GM21423 (cell line): ENCODE measurements at regions not wholly inside any gene's neighbourhood (a gene's known extent, or its start where the extent isn't known, plus 50 kb on each side); places are given as distances from the start of the nearest gene placed in this dataset.

Experiments used
- ATAC-seq: cut with Tn5 transposase; IDR thresholded peaks from one replicate; pipeline ENCODE4 v1.9.1; 2021; ENCODE audit warnings: mild to moderate bottlenecking, moderate library complexity; ENCODE audit not compliant: unreplicated experiment

DNA sequence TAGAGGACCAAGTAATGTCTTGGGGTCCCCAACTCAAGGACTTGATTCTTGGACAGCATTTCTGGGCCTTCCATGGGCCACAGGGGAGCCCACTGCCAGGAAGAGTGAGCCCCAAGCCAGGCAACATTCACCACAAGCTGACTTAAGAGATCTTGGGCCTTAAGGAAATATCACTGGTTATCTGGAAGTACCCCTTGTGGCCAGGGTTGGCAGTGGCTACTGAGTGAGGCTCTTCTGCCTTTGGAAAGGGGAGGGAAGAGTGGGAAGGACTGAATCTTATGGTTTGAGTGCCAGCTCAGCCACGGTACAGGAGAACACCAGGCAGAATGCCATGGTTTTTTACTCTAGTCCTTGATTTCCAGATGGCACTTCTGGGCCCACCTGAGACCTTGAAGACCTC, 228.9 kb upstream of the RGS18 start:
- no peak for ATAC-seq

DNA sequence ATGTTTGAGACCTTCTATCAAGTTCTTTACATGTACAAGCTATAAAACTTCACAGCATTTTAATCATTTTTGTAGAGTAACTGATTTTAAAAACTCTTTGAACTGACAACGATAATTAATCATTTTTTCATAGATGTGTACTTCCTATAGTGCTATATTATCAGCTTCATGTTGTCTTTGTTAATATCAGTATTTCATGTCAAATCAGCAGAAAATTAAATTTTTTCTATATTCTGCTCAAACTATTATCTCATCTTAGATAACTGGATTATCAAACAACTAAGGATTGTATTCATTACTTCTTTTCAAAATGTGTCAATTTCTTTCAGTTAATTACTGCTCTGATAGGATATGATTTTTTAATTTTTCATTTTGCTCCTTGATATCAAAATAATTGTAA, 214.6 kb upstream of the RGS18 start:
- ATAC-seq = no peak

DNA sequence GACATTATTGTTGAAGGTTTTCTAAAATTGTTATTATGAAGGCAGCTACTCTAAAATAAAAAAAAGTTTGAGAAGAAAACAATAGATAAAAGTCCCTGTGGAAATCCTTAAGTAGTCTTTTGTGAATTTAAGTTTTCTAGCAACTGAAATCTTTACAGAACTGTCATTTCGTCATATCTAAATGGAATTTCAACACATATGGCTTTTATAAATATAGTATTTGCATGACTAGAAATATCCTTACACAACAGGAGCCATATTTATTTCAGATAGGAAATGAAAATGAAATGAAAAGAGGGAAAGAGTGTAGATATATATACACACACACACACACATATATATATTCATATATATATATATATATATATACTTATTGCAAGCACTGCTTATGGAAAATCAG, 204.7 kb upstream of the RGS18 start:
- ATAC-seq = no peak

DNA sequence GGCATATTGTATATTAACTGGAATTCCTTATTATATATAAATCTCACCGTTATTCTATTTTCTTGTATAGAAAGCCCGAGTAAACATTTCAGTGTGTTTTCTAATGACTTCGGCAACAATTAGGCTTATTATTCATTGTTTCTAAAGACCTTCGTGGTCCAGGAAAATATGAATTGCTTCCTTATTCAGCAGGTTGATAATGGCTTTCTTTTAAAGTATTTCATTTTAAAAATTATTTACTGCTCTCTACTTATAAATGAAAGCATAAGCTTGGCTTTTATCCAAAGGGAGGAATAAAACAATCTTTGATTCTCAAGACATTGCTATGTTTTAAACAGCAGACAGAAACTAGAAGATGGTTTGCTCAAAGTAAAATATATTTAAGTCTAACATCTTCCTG, 198.4 kb upstream of the RGS18 start:
- ATAC-seq = no peak

DNA sequence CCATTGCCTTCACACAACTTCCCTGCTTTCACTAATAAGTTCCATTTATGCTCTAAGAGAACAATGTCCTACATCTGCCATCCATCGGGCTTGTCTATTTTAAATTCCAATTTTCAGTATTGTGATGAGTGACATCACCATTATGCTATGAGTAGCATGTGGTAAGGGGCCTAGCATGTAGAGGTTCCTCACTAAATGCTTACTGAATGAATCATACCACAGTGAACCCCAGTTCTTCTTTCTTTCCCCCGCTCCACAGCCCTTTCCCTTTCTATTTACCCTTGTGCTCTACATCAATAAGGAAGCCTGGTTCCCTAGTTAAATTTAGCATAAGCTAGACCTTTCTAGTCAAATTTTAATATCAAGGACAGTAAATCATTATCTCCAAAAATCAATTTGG, 195.0 kb upstream of the RGS18 start:
- ATAC-seq = no peak

DNA sequence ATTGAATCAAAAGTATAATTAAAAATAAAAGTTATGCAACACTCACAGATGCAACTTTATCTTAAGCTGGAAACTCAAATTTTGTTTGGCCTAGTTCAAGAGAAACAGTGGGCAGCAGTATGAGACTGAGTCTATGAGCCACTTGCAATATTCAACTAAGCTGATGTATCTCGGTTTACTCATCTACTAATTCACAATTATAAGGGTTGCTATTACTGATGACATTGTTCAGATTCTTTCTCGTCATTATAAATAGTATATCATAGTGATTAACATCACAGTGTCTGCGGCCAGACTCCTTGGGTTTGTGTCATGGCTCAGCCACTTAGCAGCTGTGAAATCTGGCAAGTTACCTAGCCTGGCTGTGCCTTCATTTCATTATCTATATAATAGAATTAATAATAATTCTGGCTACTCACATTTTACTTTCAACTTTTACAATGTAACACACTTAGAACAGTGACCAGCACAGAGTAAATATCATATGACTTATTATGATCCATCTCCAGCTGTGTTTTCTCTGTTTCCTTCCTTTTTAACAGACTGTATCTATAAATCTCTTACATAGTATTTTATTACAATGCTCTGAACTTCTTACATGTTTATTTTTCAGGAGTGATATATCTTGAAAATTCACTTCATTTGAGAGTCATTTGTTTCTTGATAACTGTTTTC, 194.3 kb upstream of the RGS18 start:
- ATAC-seq = no peak

DNA sequence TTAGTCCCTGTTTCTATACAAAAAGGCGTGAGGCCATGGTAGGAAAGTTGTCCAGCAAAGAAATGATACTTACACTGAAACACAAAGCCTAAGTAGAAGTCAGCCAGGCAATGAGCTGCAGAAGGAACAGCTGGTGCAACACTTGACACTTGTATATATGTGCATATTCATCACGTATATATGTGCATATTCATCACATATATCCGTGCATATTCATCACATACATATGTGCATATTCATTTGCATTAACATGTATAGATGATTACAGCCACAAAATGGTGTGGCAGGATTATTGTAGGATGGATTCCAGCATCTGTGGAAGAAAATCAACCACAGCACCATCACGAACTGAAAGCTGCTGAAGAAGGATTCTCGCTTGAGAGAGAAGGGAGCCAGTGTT, 189.0 kb upstream of the RGS18 start:
- ATAC-seq = no peak

DNA sequence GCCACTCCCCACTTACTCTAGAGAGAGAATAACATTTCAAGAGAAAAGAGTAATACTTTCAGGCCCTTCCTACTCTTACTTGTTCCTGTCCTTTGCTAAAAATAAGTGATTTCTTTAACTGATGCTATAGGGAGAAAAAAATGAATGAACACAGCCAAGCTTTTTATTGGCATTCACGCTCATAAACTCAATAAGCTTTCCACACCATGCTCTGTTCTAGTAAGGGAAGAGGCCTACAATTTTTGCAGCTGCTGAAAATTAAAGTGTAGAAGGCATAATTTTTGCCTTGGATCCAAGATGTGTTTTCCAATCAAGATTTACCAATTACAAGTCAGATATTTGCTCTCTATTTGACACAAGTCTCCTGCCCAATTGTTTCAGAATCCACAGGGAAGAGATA, 188.1 kb upstream of the RGS18 start:
- ATAC-seq = no peak

DNA sequence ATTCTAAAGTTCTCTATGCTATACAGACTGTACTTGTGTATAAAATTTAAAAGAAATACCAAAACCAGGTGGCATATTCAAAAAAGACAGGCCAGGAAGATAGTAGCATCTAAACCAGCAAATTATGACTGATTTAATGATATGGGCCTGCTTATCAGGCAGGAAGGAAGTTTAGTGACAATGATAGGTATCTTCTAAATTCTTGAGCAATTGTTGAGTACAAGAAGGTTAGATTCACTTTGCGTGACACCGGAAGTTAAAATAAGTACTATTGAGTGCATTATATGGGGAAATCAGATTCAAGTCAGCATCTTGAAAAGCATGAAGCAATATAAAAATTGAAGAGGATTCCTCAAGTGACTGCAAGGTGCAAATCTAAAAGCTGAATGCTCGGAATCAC, 186.8 kb upstream of the RGS18 start:
- no peak for ATAC-seq

DNA sequence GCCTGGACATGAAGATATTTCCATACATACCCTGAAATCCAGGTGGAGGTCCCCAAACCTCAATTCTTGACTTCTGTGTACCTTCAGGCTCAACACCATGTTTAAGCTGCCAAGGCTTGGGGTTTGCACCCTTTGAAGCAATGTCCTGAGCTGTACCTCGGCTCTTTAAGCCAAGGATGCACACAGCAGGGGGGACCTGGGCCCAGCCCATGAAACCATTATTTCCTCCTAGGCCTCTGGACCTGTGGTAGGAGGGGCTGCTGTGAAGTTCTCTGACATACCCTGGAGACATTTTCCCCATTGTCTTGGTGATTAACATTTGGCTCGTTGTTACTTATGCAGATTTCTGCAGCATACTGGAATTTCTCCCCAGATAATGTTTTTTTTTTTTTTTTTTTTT, 184.3 kb upstream of the RGS18 start:
- no peak for ATAC-seq

DNA sequence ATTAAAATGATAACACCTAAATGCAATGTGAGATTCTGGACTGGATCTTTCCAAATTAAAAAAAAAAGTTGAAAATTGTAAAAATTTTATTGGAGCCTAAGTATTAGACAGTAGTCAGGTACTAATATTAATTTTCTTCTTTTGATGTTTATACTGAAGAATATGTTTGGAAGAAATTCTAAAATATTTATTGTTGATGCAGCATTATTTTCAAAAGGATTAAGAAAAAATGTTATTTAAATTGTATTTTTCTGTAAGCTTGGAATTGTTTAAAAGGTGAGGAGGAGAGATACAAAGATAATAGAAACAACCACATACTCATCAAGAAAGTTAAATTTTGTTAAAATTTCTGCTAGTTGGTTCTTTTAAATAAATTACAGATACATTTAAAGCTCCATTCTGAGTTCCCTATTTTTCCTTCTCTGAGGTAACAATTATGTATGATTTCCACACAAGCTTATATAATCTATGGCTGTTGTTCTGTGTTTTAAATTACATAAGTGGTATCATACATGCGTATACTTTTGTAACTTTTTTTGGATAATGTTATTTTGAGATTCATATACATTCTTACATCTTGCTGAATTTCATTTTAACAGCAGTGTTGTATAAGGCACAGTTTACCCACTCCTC, 180.3 kb upstream of the RGS18 start:
- no peak for ATAC-seq

DNA sequence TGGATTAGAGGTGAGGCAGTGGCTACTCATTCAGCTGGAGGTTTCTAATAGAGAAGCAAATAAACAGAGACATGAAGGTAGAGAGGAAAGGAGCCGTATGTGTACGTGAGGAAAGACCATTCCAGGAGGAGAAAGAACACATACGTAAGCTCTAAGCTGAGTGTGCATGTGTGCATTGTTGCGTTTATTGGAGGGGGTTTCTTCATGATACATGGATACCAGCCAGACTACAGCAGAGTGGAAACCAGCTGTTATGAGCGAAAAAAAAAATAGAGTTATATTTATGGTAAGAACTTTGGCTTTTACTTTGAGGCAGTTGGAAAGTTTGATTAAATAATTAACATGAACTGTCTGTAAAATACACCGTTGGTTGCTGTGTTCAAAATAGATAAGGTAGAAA, 173.4 kb upstream of the RGS18 start:
- no peak for ATAC-seq

DNA sequence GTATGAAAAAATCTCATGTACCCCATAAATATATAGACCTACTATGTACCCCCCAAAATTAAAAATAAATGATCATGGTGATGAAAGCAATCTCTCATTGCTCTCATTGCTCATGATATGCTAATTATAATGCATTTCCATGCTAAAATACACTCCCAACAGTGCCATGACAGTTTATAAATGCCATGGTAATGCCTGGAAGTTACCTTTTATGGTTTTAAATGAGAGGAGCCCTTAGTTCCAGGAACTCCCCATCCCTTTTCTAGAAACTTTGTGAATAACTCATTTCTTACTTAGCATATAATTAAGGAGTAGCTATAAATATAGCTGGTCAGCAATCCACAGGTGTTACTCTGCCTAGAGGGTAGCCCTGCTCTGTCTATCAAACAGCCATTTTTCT, 166.1 kb upstream of the RGS18 start:
- no peak for ATAC-seq

DNA sequence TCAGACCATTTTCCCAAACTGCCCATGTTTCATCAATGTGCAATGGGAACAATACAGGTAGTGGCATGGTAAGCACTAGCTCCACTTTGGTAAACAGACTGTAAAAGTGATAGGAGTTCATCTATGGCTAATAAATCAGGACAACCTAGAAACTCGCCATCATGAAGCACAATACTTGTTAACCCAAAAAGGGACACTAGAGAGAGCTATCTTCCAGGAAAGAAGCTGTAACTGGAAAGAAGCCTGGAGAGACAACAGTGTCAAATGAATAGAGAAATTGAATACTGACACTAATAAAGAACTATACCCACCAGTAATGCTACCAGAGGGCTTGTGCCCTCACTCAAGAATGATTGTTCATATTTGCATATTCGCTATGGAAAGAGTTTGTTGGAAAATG, 164.7 kb upstream of the RGS18 start:
- ATAC-seq = no peak

DNA sequence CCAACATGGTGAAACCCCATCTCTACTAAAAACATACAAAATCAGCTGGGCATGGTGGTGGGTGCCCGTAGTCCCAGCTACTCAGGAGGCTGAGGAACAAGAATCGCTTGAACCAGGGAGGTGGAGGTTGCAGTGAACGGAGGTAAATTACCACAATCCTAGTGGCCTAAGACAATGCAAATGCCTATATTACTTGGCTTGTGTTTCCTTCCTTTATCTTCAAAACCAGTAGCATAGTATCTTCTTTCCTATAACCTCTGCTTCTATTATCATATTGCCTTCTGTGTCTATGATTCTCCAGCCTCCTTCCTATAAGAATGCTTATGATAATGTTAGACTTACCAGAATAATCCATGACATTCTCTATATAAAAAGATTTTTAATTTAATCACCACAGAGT, 156.2 kb upstream of the RGS18 start:
- ATAC-seq = no peak

DNA sequence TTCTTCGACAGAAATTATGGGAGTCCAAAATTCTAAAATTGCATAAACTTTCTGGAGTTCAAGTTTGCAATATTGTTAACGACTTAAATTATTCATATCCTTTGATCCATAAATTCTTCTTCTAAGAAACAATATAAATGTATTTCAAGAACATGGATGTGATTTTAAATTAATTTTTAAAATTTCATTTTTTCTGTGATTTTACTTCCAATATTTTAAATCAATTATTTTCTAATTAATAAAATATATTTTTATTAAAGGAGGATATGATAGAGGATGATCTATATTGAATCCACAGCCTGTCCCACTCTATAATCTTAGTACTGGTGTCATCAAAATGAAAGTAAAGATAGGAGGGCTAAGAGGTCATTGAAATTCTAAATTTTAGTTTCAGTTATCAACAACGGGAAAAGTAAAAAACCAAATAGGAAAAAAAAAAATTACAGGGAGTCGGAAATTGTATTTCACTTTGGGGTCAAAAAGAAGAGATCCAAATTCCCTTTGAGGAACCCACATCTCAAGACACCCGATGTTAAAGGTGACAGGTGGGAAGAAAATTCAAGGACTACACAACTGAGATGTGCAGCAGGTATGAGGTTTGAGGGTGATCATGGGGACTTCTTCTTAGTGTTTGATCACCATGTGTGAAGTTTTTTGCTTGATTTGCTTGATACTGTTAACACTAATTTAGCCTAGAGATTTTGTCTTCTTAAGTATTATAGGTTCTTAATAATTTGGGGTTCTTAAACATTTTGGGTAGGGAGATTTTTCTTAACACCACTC, 154.8 kb upstream of the RGS18 start:
- ATAC-seq = no peak

DNA sequence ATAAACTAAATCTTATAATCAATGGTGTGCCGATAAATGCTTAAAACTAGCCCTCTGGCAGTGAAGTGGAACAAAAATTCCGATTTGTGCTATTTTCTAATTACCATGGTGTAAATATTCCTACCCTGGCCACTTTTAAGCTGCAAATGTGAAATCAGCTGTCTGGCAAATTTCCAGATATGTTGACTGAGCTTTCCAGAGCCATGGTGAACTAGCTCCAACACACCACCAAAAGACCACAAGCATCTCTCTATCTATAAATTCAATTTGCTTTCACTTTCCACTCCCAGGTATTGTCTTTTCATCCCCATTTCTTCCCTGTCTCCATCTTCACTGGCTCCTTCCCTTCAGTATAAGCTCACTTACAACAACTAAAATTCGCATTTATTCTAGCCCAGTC, 152.3 kb upstream of the RGS18 start:
- no peak for ATAC-seq

DNA sequence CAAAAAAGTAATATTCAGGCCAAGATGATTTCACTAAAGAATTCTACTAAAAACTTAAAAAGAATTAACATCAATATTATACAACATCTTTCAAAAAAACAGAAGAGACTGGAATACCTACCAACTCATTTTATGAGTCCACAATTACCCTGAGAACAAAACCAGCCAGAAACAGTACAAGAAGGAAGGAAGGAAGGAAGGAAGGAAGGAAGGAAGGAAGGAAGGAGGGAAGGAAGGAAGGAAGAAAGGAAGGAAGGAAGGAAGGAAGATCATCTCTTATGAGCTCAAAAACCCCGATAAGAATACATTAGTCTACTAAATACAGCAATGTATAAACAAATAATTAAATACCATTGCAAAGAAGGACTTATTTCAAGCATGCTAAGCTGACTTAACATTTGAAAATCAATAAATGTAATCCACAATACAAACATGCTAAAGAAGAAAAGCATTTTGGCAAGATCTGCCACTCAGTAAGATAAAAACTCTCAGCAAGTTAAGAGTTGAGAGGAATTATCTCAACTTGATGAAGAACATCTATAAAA, 149.9 kb upstream of the RGS18 start:
- ATAC-seq = no peak

DNA sequence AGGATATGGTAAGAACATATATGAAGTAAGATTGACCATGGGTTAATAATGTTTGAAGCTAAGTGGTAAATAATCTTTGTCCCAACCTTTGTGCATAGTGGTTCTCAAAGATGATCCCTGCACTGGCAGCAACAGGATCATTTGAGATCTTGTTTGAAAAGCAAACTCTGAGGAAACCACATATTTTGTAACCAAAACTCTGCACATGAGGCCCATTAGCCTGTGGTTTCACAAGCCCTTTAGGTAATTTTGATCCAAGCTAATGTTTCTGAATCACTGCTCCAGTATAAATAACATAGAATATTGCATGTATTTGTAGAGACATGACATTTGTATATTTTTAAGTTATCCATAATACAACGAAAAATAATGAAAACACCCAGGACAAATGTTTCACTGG, 147.9 kb upstream of the RGS18 start:
- no peak for ATAC-seq

DNA sequence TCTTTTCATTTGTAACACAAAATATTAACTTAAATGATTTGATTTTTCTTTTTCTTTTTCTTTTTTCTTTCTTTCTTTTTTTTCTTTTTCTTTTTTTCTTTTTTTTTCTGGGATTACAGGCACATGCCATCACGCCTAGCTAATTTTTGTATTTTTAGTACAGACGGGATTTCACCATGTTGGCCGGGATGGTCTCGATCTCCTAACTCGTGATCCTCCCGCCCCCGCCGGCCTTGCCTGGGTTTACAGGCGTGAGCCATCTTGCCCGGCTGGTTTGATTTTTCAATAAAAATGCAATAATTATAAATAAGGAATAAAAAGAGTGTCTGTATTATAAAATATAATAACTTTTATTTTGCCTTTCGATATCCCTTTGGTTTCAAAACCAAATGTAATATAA, 146.7 kb upstream of the RGS18 start:
- ATAC-seq = no peak

DNA sequence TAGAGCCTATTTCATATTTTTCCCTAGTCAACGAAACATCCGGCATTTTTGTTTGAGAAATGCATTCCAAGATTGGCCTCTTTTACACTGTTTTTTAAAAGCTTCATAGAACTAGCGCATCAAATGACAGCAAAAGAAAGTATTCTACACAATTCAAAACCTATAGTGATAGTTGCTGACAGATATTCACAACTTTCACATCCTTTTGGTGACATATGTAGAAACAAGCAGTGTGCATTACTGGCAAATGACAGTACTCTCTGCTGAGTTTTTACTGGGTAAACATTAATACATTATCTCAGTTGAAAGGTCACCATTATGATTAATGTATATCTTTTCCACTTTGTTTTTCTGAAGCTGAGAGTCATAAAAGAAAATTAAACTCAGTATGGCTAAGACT, 135.4 kb upstream of the RGS18 start:
- ATAC-seq = no peak

DNA sequence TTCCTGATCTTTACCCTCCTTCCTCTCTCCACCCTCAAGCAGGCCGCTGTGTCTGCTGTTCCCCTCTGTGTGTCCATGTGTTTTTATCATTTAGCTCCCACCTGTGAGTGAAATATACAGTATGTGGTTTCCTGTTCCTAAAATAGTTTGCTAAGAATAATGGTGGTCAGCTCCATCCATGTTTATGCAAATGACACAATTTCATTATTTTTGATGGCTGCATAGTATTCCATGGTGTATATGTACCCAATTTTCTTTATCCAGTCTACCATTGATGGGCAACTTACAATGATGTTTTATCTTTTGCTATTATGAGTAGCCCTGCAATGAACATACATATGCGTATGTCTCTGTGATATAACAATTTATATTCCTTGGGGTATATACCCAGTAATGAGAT, 133.4 kb upstream of the RGS18 start:
- ATAC-seq = no peak
